DND-41 (cell line): ENCODE measurements at regions not wholly inside any gene's neighbourhood (a gene's known extent, or its start where the extent isn't known, plus 50 kb on each side); places are given as distances from the start of the nearest gene placed in this dataset.

ENCODE experiments used
- CTCF ChIP-seq: IDR thresholded peaks from 2 replicates; pipeline ENCODE4 v1.5.1; 2012; ENCODE audit warnings: borderline replicate concordance, low read length, moderate library complexity, mild to moderate bottlenecking; ENCODE audit not compliant: poor library complexity, severe bottlenecking; ENCODE audit errors: extremely low read depth
- EZH2 ChIP-seq: IDR thresholded peaks from 3 replicates; pipeline ENCODE4 v1.6.1; 2012; ENCODE audit warnings: borderline replicate concordance, low read depth, mild to moderate bottlenecking, moderate library complexity, low read length, inconsistent platforms; ENCODE audit not compliant: severe bottlenecking

- no peak for TF ChIP-seq CTCF
- TF ChIP-seq EZH2: no peak
Measured at GRCh38 chr12:17618831-17619230, 471.2 kb downstream of the RERGL start.
